Skeletal muscle satellite cell (primary cell): ENCODE measurements at regions not wholly inside any gene's neighbourhood (a gene's known extent, or its start where the extent isn't known, plus 50 kb on each side); places are given as distances from the start of the nearest gene placed in this dataset.

Experiments used
- H3K27me3 ChIP-seq: 2 replicates; pipeline ENCODE4 v1.7.0; 2013; ENCODE audit warnings: low read length; ENCODE audit not compliant: control insufficient read depth, insufficient read depth
- H3K36me3 ChIP-seq: 2 replicates; pipeline ENCODE4 v1.7.0; 2013; ENCODE audit warnings: mild to moderate bottlenecking, control low read depth, low read length; ENCODE audit not compliant: insufficient read depth
- H3K4me1 ChIP-seq: 2 replicates; pipeline ENCODE4 v1.7.0; 2013; ENCODE audit warnings: low read length; ENCODE audit not compliant: control insufficient read depth, insufficient read depth
- H3K4me2 ChIP-seq: 2 replicates; pipeline ENCODE4 v1.7.0; 2013; ENCODE audit warnings: mild to moderate bottlenecking, low read length
- H3K4me3 ChIP-seq: 2 replicates; pipeline ENCODE4 v1.7.0; 2013; ENCODE audit warnings: low read length
- H3K9ac ChIP-seq: 2 replicates; pipeline ENCODE4 v1.7.0; 2013; ENCODE audit warnings: mild to moderate bottlenecking, low read depth, low read length, moderate library complexity
- H3K9me3 ChIP-seq: replicated peaks from 2 replicates; pipeline ENCODE4 v1.7.0; 2013; ENCODE audit warnings: mild to moderate bottlenecking, control low read depth, low read length

- Histone ChIP-seq H3K36me3 (no peaks in the 10 kb centered on the region), H3K4me3 (no peak overlapping the region), H3K4me2 (no peak overlapping the region), H3K27me3 (no peaks in the 10 kb centered on the region), H3K9me3 (no peaks in the 10 kb centered on the region), H3K4me1 (no peaks in the 10 kb centered on the region), H3K9ac (no peak overlapping the region)
Observed at GRCh38 chr15:96693515-96693914, 363.0 kb downstream of the NR2F2 start.

GRCh38 chr15:96693990-96694517 lies 363.6 kb downstream of the NR2F2 start:
- Histone ChIP-seq H3K27me3 (no peaks in the 10 kb centered on the region), H3K9me3 (no peaks in the 10 kb centered on the region), H3K36me3 (no peaks in the 10 kb centered on the region), H3K4me2 (no peak overlapping the region), H3K9ac (no peak overlapping the region), H3K4me3 (no peak overlapping the region), H3K4me1 (no peaks in the 10 kb centered on the region)

GRCh38 chr15:96695426-96695825 lies 364.9 kb downstream of the NR2F2 start:
- no peak overlapping the region for H3K4me2 ChIP-seq
- no peaks in the 10 kb centered on the region for H3K4me1 ChIP-seq
- H3K27me3 ChIP-seq = no peaks in the 10 kb centered on the region
- H3K9me3 ChIP-seq = no peaks in the 10 kb centered on the region
- H3K36me3 ChIP-seq = no peaks in the 10 kb centered on the region
- H3K9ac ChIP-seq = no peak overlapping the region
- H3K4me3 ChIP-seq = no peak overlapping the region

- no peaks in the 10 kb centered on the region for H3K36me3 ChIP-seq
- H3K9me3 ChIP-seq = no peaks in the 10 kb centered on the region
- H3K4me1 ChIP-seq = no peaks in the 10 kb centered on the region
- no peak overlapping the region for H3K9ac ChIP-seq
- no peak overlapping the region for H3K4me3 ChIP-seq
- no peaks in the 10 kb centered on the region for H3K27me3 ChIP-seq
- H3K4me2 ChIP-seq = no peak overlapping the region
Observed at GRCh38 chr15:96699871-96700401, 369.4 kb downstream of the NR2F2 start.

- Histone ChIP-seq H3K36me3 (no peaks in the 10 kb centered on the region), H3K9ac (no peak overlapping the region), H3K4me2 (no peak overlapping the region), H3K4me1 (no peaks in the 10 kb centered on the region), H3K4me3 (no peak overlapping the region), H3K27me3 (no peaks in the 10 kb centered on the region), H3K9me3 (no peaks in the 10 kb centered on the region)
Observed at GRCh38 chr15:96700555-96700954, 370.1 kb downstream of the NR2F2 start.

- Histone ChIP-seq H3K9ac (no peak overlapping the region), H3K9me3 (no peaks in the 10 kb centered on the region), H3K4me2 (no peak overlapping the region), H3K36me3 (no peaks in the 10 kb centered on the region), H3K4me3 (no peak overlapping the region), H3K4me1 (no peaks in the 10 kb centered on the region), H3K27me3 (no peaks in the 10 kb centered on the region)
Observed at GRCh38 chr15:96701443-96701842, 370.9 kb downstream of the NR2F2 start.

GRCh38 chr15:96701877-96702276 lies 371.4 kb downstream of the NR2F2 start:
- H3K9me3 ChIP-seq = no peaks in the 10 kb centered on the region
- no peak overlapping the region for H3K4me2 ChIP-seq
- H3K4me1 ChIP-seq = no peaks in the 10 kb centered on the region
- H3K9ac ChIP-seq = no peak overlapping the region
- H3K27me3 ChIP-seq = no peaks in the 10 kb centered on the region
- H3K4me3 ChIP-seq = no peak overlapping the region
- H3K36me3 ChIP-seq = no peaks in the 10 kb centered on the region

GRCh38 chr15:96702589-96702988 lies 372.1 kb downstream of the NR2F2 start:
- H3K9ac ChIP-seq = no peak overlapping the region
- no peak overlapping the region for H3K4me3 ChIP-seq
- no peaks in the 10 kb centered on the region for H3K27me3 ChIP-seq
- no peak overlapping the region for H3K4me2 ChIP-seq
- H3K36me3 ChIP-seq = no peaks in the 10 kb centered on the region
- H3K4me1 ChIP-seq = no peaks in the 10 kb centered on the region
- no peaks in the 10 kb centered on the region for H3K9me3 ChIP-seq

- no peak overlapping the region for H3K4me3 ChIP-seq
- no peaks in the 10 kb centered on the region for H3K9me3 ChIP-seq
Observed at GRCh38 chr15:96703091-96703490, 372.6 kb downstream of the NR2F2 start.

GRCh38 chr15:96703794-96704550 lies 373.5 kb downstream of the NR2F2 start:
- Histone ChIP-seq H3K4me3 (no peak overlapping the region), H3K4me2 (no peak overlapping the region), H3K4me1 (no peaks in the 10 kb centered on the region), H3K27me3 (no peaks in the 10 kb centered on the region), H3K36me3 (no peaks in the 10 kb centered on the region), H3K9ac (no peak overlapping the region), H3K9me3 (no peaks in the 10 kb centered on the region)

More at GRCh38 chr15:96703091-96703490, 372.6 kb downstream of the NR2F2 start:
- Histone ChIP-seq H3K4me2 (no peak overlapping the region), H3K36me3 (no peaks in the 10 kb centered on the region), H3K27me3 (no peaks in the 10 kb centered on the region), H3K4me1 (no peaks in the 10 kb centered on the region), H3K9ac (no peak overlapping the region)

- H3K4me3 ChIP-seq = no peak overlapping the region
- H3K36me3 ChIP-seq = no peaks in the 10 kb centered on the region
- H3K9ac ChIP-seq = no peak overlapping the region
- H3K27me3 ChIP-seq = no peaks in the 10 kb centered on the region
- no peaks in the 10 kb centered on the region for H3K9me3 ChIP-seq
- H3K4me2 ChIP-seq = no peak overlapping the region
- no peaks in the 10 kb centered on the region for H3K4me1 ChIP-seq
Observed at GRCh38 chr15:96716075-96716474, 385.6 kb downstream of the NR2F2 start.

- no peaks in the 10 kb centered on the region for H3K36me3 ChIP-seq
- H3K4me2 ChIP-seq = no peak overlapping the region
- no peaks in the 10 kb centered on the region for H3K9me3 ChIP-seq
- no peaks in the 10 kb centered on the region for H3K27me3 ChIP-seq
- no peaks in the 10 kb centered on the region for H3K4me1 ChIP-seq
- no peak overlapping the region for H3K4me3 ChIP-seq
- no peak overlapping the region for H3K9ac ChIP-seq
Observed at GRCh38 chr15:96716478-96716877, 386.0 kb downstream of the NR2F2 start.
